ENCODE measurements at regions not wholly inside any gene's neighbourhood (a gene's known extent, or its start where the extent isn't known, plus 50 kb on each side); places are given as distances from the start of the nearest gene placed in this dataset.
A peak's percentile ranks its signal among the peaks of the same experiment; 100 is the strongest.

DNA sequence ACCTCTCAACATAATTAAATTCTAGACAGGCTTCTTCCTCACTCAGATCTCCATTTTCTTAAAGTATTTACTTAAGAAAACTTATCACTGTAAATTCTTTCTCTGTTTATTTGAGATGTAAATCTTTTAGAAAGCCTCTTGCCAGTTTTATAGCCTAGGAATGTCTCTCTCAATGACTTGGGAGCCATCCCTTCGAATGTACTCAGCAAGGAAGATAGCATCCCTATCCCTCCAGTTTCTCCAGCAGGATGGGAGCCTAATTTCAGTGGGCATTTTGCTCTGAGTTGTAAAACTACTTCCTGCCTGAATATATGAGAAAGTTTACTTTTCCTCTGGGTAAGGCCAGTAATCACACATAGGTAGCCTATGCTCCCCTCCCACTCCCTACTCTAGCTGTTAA, 558.5 kb upstream of the ARRDC3 start:
- H2BK5ac ChIP-seq (ENCODE audit: low read depth, low read length, poor library complexity, severe bottlenecking): no peak overlapping the region
- no CpG with 5 or more reads among the region's 1 CpG for WGBS
- H3K18ac ChIP-seq (ENCODE audit: low read depth in 1 of 2, low read length in 2 of 2): no peak overlapping the region
- no peak overlapping the region for H3K27ac ChIP-seq (ENCODE audit: low read length, poor library complexity, severe bottlenecking)
- H3K4me2 ChIP-seq (ENCODE audit: low read length, poor library complexity, severe bottlenecking): no peak overlapping the region
- H3K14ac ChIP-seq (ENCODE audit: low read length in 2 of 2): no peak overlapping the region
- H3K36me3 ChIP-seq (ENCODE audit: control insufficient read depth in 1 of 2, insufficient read depth in 2 of 2, low read depth in 1 of 2, low read length in 2 of 2): no peaks in the 10 kb centered on the region
- no peaks in the 10 kb centered on the region for H3K4me1 ChIP-seq (ENCODE audit: control insufficient read depth, insufficient read depth, low read depth, low read length)
- H3K27me3 ChIP-seq (ENCODE audit: control insufficient read depth in 1 of 2, insufficient read depth in 1 of 2, low read length in 2 of 2): peaks cover 0 to 28% of the 10 kb centered on the region in 2 experiments
- no peaks in the 10 kb centered on the region for H3K9me3 ChIP-seq (ENCODE audit: control insufficient read depth, low read length)
- no peak overlapping the region for H3K4ac ChIP-seq (ENCODE audit: low read depth in 1 of 2, low read length in 2 of 2)
- no peak overlapping the region for H2AK5ac ChIP-seq (ENCODE audit: low read length, severe bottlenecking)
- no peak overlapping the region for H2BK15ac ChIP-seq (ENCODE audit: low read depth, poor library complexity, severe bottlenecking)
- peak; percentile 16 for DNase-seq
- H3K4me3 ChIP-seq (ENCODE audit: insufficient read depth in 1 of 2, low read depth in 1 of 2, low read length in 2 of 2): no peak overlapping the region
- no peak overlapping the region for H2BK120ac ChIP-seq (ENCODE audit: low read depth, low read length)
- no peak overlapping the region for H4K91ac ChIP-seq (ENCODE audit: low read length)
- H3K79me1 ChIP-seq (replicated peaks; ENCODE audit: low read length, poor library complexity, severe bottlenecking): no peaks in the 10 kb centered on the region
- H2AFZ ChIP-seq (ENCODE audit: low read depth, low read length): no peak overlapping the region
- no peak overlapping the region for H3K23ac ChIP-seq (ENCODE audit: low read length in 2 of 2)
- H3K9ac ChIP-seq (ENCODE audit: low read length): no peak overlapping the region
- H4K8ac ChIP-seq (ENCODE audit: low read length): no peak overlapping the region
- no peak overlapping the region for H2BK12ac ChIP-seq (ENCODE audit: low read length in 2 of 2)

GRCh38 chr5:91938441-91938840, 555.3 kb upstream of the ARRDC3 start:
- Histone ChIP-seq H2AK5ac (ENCODE audit: low read length, severe bottlenecking) (no peak overlapping the region), H4K8ac (ENCODE audit: low read length) (no peak overlapping the region), H3K36me3 (ENCODE audit: control insufficient read depth in 1 of 2, insufficient read depth in 2 of 2, low read depth in 1 of 2, low read length in 2 of 2) (no peaks in the 10 kb centered on the region), H3K4me3 (ENCODE audit: insufficient read depth in 1 of 2, low read depth in 1 of 2, low read length in 2 of 2) (no peak overlapping the region), H3K23ac (ENCODE audit: low read length in 2 of 2) (no peak overlapping the region), H3K4me1 (ENCODE audit: control insufficient read depth, insufficient read depth, low read depth, low read length) (no peaks in the 10 kb centered on the region), H3K9ac (ENCODE audit: low read length) (peak overlapping the region; percentile 3), H3K14ac (ENCODE audit: low read length in 2 of 2) (no peak overlapping the region), H4K91ac (ENCODE audit: low read length) (no peak overlapping the region), H2BK5ac (ENCODE audit: low read depth, low read length, poor library complexity, severe bottlenecking) (no peak overlapping the region), H2BK15ac (ENCODE audit: low read depth, poor library complexity, severe bottlenecking) (no peak overlapping the region), H3K27ac (ENCODE audit: low read length, poor library complexity, severe bottlenecking) (no peak overlapping the region), H2AFZ (ENCODE audit: low read depth, low read length) (no peak overlapping the region), H3K4me2 (ENCODE audit: low read length, poor library complexity, severe bottlenecking) (no peak overlapping the region), H2BK120ac (ENCODE audit: low read depth, low read length) (no peak overlapping the region), H3K27me3 (ENCODE audit: control insufficient read depth in 1 of 2, insufficient read depth in 1 of 2, low read length in 2 of 2) (peaks cover 0 to 24% of the 10 kb centered on the region in 2 experiments), H3K18ac (ENCODE audit: low read depth in 1 of 2, low read length in 2 of 2) (no peak overlapping the region), H3K9me3 (ENCODE audit: control insufficient read depth, low read length) (no peaks in the 10 kb centered on the region), H3K4ac (ENCODE audit: low read depth in 1 of 2, low read length in 2 of 2) (no peak overlapping the region), H3K79me1 (replicated peaks; ENCODE audit: low read length, poor library complexity, severe bottlenecking) (no peaks in the 10 kb centered on the region), H2BK12ac (ENCODE audit: low read length in 2 of 2) (no peak overlapping the region)
- DNase-seq: peak; percentile 6

DNA sequence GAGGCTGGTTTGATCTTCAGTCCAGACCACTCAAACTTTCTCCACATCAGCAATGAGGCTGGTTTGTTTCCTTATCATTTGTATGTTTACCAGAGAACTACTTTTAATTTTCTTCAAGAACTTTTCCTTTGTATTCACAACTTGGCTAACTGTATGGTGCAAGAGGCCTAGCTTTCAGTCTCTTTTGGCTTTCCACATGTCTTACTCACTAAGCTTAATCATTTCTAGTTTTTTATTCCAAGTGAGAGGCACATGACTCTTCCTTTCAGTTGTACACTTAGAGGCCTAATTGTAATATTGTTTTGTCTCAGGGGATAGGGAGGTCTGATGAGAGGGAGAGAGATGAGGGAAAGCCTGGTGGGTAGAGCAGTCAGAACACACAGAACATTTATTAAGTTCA, 554.0 kb upstream of the ARRDC3 start:
- H2BK12ac ChIP-seq (ENCODE audit: low read length in 2 of 2): no peak overlapping the region
- no peaks in the 10 kb centered on the region for H3K36me3 ChIP-seq (ENCODE audit: control insufficient read depth in 1 of 2, insufficient read depth in 2 of 2, low read depth in 1 of 2, low read length in 2 of 2)
- H3K4me2 ChIP-seq (ENCODE audit: low read length, poor library complexity, severe bottlenecking): no peak overlapping the region
- peaks cover 0 to 20% of the 10 kb centered on the region in 2 experiments for H3K27me3 ChIP-seq (ENCODE audit: control insufficient read depth in 1 of 2, insufficient read depth in 1 of 2, low read length in 2 of 2)
- peak overlapping the region; percentile 25 for H3K9ac ChIP-seq (ENCODE audit: low read length)
- no peak overlapping the region for H2AFZ ChIP-seq (ENCODE audit: low read depth, low read length)
- no peak for DNase-seq
- H3K4me3 ChIP-seq (ENCODE audit: insufficient read depth in 1 of 2, low read depth in 1 of 2, low read length in 2 of 2): no peak overlapping the region
- no peak overlapping the region for H3K14ac ChIP-seq (ENCODE audit: low read length in 2 of 2)
- no peak overlapping the region for H2BK15ac ChIP-seq (ENCODE audit: low read depth, poor library complexity, severe bottlenecking)
- H3K4me1 ChIP-seq (ENCODE audit: control insufficient read depth, insufficient read depth, low read depth, low read length): no peaks in the 10 kb centered on the region
- H2BK120ac ChIP-seq (ENCODE audit: low read depth, low read length): no peak overlapping the region
- no peak overlapping the region for H2AK5ac ChIP-seq (ENCODE audit: low read length, severe bottlenecking)
- H3K27ac ChIP-seq (ENCODE audit: low read length, poor library complexity, severe bottlenecking): no peak overlapping the region
- H3K9me3 ChIP-seq (ENCODE audit: control insufficient read depth, low read length): no peaks in the 10 kb centered on the region
- H3K79me1 ChIP-seq (replicated peaks; ENCODE audit: low read length, poor library complexity, severe bottlenecking): no peaks in the 10 kb centered on the region
- H3K4ac ChIP-seq (ENCODE audit: low read depth in 1 of 2, low read length in 2 of 2): no peak overlapping the region
- H4K91ac ChIP-seq (ENCODE audit: low read length): no peak overlapping the region
- no peak overlapping the region for H3K23ac ChIP-seq (ENCODE audit: low read length in 2 of 2)
- H3K18ac ChIP-seq (ENCODE audit: low read depth in 1 of 2, low read length in 2 of 2): no peak overlapping the region
- no peak overlapping the region for H4K8ac ChIP-seq (ENCODE audit: low read length)
- no peak overlapping the region for H2BK5ac ChIP-seq (ENCODE audit: low read depth, low read length, poor library complexity, severe bottlenecking)

GRCh38 chr5:91929522-91929817, 546.4 kb upstream of the ARRDC3 start:
- DNase-seq: no peak
- Histone ChIP-seq H3K18ac (ENCODE audit: low read depth in 1 of 2, low read length in 2 of 2) (no peak overlapping the region), H4K8ac (ENCODE audit: low read length) (no peak overlapping the region), H3K4me2 (ENCODE audit: low read length, poor library complexity, severe bottlenecking) (no peak overlapping the region), H4K91ac (ENCODE audit: low read length) (no peak overlapping the region), H3K27ac (ENCODE audit: low read length, poor library complexity, severe bottlenecking) (no peak overlapping the region), H3K4me3 (ENCODE audit: insufficient read depth in 1 of 2, low read depth in 1 of 2, low read length in 2 of 2) (no peak overlapping the region), H3K9ac (ENCODE audit: low read length) (no peak overlapping the region), H3K14ac (ENCODE audit: low read length in 2 of 2) (no peak overlapping the region), H3K79me1 (replicated peaks; ENCODE audit: low read length, poor library complexity, severe bottlenecking) (no peaks in the 10 kb centered on the region), H2BK15ac (ENCODE audit: low read depth, poor library complexity, severe bottlenecking) (no peak overlapping the region), H3K4ac (ENCODE audit: low read depth in 1 of 2, low read length in 2 of 2) (no peak overlapping the region), H2AFZ (ENCODE audit: low read depth, low read length) (no peak overlapping the region), H3K23ac (ENCODE audit: low read length in 2 of 2) (no peak overlapping the region), H3K36me3 (ENCODE audit: control insufficient read depth in 1 of 2, insufficient read depth in 2 of 2, low read depth in 1 of 2, low read length in 2 of 2) (no peaks in the 10 kb centered on the region), H3K4me1 (ENCODE audit: control insufficient read depth, insufficient read depth, low read depth, low read length) (no peaks in the 10 kb centered on the region), H2BK120ac (ENCODE audit: low read depth, low read length) (no peak overlapping the region), H2BK12ac (ENCODE audit: low read length in 2 of 2) (no peak overlapping the region), H2AK5ac (ENCODE audit: low read length, severe bottlenecking) (no peak overlapping the region), H2BK5ac (ENCODE audit: low read depth, low read length, poor library complexity, severe bottlenecking) (no peak overlapping the region), H3K27me3 (ENCODE audit: control insufficient read depth in 1 of 2, insufficient read depth in 1 of 2, low read length in 2 of 2) (no peaks in the 10 kb centered on the region), H3K9me3 (ENCODE audit: control insufficient read depth, low read length) (no peaks in the 10 kb centered on the region)
- no CpG with 5 or more reads among the region's 1 CpG for WGBS
